ENCODE measurements at regions not wholly inside any gene's neighbourhood (a gene's known extent, or its start where the extent isn't known, plus 50 kb on each side); places are given as distances from the start of the nearest gene placed in this dataset.

- Histone ChIP-seq H3K27me3 (no peaks in the 10 kb centered on the region), H3K27ac (no peak overlapping the region), H3K4me1 (no peaks in the 10 kb centered on the region), H3K9me3 (no peaks in the 10 kb centered on the region), H3K36me3 (no peaks in the 10 kb centered on the region), H3K4me3 (no peak overlapping the region)
- intact Hi-C loops (cut with DNase I): no loop called here
- TF ChIP-seq CTCF (IDR thresholded peaks at IDR 0.05): no peak
- DNase-seq (ENCODE audit: low spot score in 2 of 2): no peak
These were observed 539.8 kb upstream of the RAB6C start for GRCh38 chr2:129439406-129440302.

- H3K27ac ChIP-seq: no peak overlapping the region
- no peak for TF ChIP-seq CTCF (IDR thresholded peaks at IDR 0.05)
- intact Hi-C loops (cut with DNase I): no loop called here
- H3K4me3 ChIP-seq: no peak overlapping the region
- no peaks in the 10 kb centered on the region for H3K27me3 ChIP-seq
- DNase-seq (ENCODE audit: low spot score in 2 of 2): no peak
- H3K36me3 ChIP-seq: no peaks in the 10 kb centered on the region
- no peaks in the 10 kb centered on the region for H3K9me3 ChIP-seq
- no peaks in the 10 kb centered on the region for H3K4me1 ChIP-seq
These were observed 537.9 kb upstream of the RAB6C start for GRCh38 chr2:129441610-129442009.

- no peak for TF ChIP-seq CTCF (IDR thresholded peaks at IDR 0.05)
- Histone ChIP-seq H3K4me1 (no peaks in the 10 kb centered on the region), H3K27me3 (no peaks in the 10 kb centered on the region), H3K27ac (no peak overlapping the region), H3K36me3 (no peaks in the 10 kb centered on the region), H3K9me3 (no peaks in the 10 kb centered on the region), H3K4me3 (no peak overlapping the region)
- intact Hi-C loops (cut with DNase I): no loop called here
- no peak for DNase-seq (ENCODE audit: low spot score in 2 of 2)
These were observed 536.1 kb upstream of the RAB6C start for GRCh38 chr2:129443235-129443864.

GRCh38 chr2:129443865-129444739, 535.4 kb upstream of the RAB6C start:
- no peak overlapping the region for H3K27ac ChIP-seq
- no peaks in the 10 kb centered on the region for H3K9me3 ChIP-seq
- DNase-seq (ENCODE audit: low spot score in 2 of 2): no peak
- no peaks in the 10 kb centered on the region for H3K27me3 ChIP-seq
- TF ChIP-seq CTCF (IDR thresholded peaks at IDR 0.05): no peak
- intact Hi-C loops (cut with DNase I): no loop called here
- H3K36me3 ChIP-seq: no peaks in the 10 kb centered on the region
- H3K4me3 ChIP-seq: no peak overlapping the region
- H3K4me1 ChIP-seq: no peaks in the 10 kb centered on the region

GRCh38 chr2:129444751-129445150, 534.7 kb upstream of the RAB6C start:
- Histone ChIP-seq H3K36me3 (no peaks in the 10 kb centered on the region), H3K9me3 (no peaks in the 10 kb centered on the region), H3K27ac (no peak overlapping the region), H3K4me1 (no peaks in the 10 kb centered on the region), H3K27me3 (no peaks in the 10 kb centered on the region), H3K4me3 (no peak overlapping the region)
- no peak for DNase-seq (ENCODE audit: low spot score in 2 of 2)
- intact Hi-C loops (cut with DNase I): no loop called here
- TF ChIP-seq CTCF (IDR thresholded peaks at IDR 0.05): no peak
